HG02852 (cell line): ENCODE measurements at regions not wholly inside any gene's neighbourhood (a gene's known extent, or its start where the extent isn't known, plus 50 kb on each side); places are given as distances from the start of the nearest gene placed in this dataset.

Experiments used
- ATAC-seq: cut with Tn5 transposase; IDR thresholded peaks from one replicate; pipeline ENCODE4 v1.9.1; 2021; ENCODE audit warnings: mild to moderate bottlenecking, moderate library complexity; ENCODE audit not compliant: unreplicated experiment

DNA sequence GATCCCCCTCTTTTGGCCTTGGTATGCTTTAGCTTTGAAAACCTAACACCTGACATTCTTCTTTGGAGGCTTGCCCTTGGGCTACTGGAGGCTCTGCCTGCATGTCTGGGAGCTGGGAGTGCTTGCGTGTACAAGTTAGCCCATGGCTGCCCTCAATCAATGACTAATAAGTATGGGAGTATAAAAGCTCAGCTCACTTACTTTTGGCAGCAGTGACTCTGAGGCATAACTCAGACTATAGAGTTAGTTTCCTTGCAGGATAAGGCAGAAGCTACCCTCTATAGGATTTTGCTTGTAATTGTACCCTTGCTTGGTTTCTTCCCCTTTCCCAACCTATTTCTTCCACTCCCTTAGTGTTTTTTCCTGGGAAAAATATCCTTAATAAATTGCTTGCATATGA is 247.9 kb downstream of the PPP1R2C start:
- ATAC-seq = no peak

DNA sequence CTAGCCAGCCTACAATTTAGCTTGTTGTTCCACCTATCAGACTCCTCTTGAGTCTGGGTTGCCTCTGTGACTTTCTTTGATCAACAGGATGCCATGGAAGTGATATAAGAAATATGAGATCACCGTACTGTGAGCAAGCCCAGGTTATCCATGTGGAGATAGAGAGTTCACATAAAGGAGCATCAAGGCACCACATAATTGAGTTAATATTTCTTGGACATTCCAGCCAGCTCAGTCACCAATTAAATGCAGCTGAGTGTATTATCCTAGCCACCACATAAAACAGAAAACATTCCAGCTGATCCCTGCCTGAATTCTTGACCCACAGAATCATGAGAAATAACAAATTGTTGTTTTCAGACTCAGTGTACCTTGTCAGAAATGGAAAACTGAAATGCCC is 253.6 kb downstream of the PPP1R2C start:
- ATAC-seq = no peak

DNA sequence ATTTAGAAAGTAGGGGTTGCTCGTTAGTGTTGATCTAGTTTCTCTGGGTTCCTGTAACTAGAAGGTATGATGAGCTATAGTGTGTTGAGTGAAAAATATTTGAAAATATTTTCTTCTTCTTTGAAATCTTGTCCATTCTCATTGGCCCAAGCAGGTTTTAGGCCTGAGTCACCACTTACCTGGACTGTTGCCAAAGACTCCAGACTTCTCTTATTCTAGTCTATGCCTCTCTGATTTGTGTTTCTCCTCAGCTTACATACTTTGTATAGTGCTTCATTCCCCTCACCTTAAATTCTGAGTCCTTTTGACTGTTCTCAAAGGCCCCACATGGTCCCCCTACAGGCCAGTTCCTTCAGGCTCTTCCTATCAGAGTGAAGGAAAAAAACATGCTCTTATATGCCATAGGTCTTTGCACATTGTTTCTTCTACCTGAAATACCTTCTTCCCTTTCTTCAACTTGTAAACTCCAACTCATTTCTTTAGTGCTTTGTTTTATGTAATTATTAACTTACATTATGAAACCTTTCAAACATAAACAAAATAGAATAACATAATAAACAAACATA is 258.2 kb downstream of the PPP1R2C start:
- no peak for ATAC-seq

DNA sequence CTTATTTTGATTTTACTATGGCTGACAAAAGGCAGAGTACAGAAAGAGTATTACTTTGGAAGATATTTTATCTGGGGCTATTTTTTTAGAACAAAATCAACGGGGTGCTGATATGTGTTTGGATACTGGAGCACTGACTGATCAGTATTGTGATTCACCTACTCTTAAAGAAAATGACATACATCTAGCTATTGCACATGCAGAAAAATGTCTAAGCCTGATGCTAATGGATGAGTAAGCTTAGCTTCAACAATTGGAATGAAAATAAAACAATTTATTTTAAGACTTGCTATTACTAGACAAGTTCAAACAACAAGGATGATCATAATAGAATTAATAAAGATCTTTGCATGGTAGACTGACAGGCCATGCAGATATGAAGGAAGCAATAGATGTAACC is 262.0 kb downstream of the PPP1R2C start:
- ATAC-seq = no peak

DNA sequence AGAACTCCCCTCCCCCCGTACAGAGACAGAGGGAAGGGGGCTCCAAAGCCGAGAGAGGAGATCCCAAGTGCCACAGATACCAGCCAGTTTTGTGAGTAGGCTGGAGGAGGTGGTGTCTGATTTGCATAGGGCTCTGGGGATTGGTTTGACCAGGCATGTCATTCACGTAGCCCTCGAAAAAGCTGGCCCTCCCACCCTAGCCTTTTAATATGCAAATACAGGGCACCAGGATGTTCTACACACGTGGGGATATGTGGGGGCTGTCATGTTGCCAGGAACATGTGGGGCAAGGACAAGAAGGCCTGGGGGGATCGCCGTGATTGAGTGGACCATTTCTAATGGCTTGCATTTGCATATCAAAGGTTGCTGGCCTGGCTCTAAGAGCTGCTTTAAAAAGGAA is 272.9 kb downstream of the PPP1R2C start:
- no peak for ATAC-seq

DNA sequence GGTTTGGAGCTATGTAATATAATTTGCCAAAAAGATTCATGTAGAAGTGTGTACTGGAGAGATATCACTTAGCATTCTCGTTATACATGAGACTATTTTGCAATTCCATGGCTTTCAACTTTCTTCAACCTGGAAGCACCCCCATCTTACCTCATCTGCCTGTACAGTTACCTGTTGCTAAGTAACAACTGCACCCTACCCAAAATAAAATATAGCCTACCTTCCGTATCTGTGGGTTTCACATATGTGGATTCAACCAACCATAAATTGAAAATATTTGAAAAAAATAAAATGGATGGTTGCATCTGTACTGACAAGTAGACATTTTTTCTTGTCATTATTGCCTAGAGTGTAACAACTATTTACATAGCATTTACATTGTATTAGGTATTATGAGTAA is 278.3 kb downstream of the PPP1R2C start:
- no peak for ATAC-seq

DNA sequence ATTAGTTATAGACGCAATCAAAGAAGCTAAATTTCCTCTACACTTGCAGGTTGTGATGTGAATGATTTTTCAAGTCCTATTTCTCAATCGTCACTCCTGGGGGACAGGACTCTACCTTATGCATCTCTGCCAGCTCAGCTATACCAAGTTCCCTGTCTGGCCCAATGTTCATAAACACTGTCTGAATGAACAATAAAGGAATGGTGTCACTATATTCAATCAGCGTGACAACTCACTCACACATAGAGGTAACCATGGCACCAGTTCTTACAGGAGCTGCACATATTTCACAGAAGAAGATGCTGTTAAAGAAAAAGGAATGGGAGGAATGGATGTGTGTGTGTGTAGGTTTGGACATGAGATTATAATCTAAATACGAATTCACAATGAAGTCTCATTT is 280.6 kb downstream of the PPP1R2C start:
- no peak for ATAC-seq

DNA sequence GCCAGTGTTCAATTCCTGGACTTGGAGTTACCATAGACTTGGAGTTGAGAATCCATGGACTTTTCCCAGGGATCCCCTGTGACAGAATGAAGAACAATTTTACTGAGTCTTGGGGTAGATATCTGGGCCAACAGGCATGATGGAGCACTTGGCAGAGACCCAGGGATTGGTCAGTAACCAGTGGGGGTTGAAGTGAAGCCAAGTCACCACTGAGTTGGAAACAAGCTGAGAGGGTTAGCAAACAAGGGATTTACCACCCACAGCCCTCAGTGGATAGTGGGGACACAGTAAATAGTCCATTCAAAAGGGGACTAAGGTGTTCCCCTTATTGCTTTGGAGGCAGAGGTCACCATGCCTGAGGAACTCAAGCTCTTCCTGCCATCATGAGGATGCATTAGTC is 281.7 kb downstream of the PPP1R2C start:
- no peak for ATAC-seq

DNA sequence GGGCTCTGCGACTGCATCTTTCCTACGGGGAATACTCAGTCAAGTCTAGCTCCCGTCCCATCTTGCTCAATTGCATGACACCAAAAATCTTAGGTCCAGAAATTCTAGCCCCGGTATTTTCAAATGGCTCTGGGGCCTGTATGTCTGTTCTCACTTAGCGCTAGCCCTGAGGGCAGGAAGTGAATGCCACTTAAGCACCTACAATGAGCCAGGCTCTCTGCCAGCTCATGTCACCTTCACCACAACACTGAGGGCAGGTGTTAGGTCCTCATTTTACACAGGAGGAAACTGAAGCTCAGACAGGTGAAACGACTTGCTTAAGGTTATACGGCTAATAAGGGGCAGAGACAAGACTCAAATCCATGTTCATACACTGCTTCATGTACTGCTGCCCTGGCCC is 282.8 kb downstream of the PPP1R2C start:
- no peak for ATAC-seq

DNA sequence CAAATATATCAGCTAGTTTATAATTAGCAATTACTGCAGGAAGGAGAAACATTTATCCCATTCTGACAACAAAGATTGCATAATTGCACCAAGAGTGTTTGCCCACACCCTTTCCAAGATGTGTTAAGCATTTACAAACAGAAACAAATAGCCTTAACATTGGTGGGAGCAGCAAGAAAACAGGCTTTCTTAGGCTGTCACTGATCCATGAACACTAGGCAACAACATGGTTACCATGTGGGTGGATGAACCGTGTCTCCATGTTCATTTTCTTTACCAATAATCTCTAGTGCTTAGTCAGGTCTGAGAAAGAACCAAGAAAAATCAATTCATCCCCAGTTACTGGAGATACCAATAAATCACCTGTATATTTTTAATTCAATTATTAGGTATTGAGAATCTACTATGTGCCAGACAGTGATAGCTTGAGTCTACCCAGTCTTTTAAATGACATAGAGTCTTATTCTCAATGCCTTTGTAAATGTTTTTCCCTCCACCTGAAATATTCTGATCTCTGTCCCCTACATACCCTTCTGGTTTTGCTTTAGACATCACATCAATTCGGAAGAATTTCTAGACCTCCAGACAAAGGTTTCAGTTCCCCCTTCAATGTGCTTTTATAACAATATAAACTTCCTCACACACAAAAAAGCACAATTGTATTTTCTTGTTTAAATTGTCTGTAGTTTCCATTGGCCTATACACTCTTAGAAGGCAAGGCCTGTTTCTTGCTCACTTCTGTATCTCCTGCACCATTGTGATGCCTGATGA is 286.6 kb downstream of the PPP1R2C start:
- ATAC-seq = no peak

DNA sequence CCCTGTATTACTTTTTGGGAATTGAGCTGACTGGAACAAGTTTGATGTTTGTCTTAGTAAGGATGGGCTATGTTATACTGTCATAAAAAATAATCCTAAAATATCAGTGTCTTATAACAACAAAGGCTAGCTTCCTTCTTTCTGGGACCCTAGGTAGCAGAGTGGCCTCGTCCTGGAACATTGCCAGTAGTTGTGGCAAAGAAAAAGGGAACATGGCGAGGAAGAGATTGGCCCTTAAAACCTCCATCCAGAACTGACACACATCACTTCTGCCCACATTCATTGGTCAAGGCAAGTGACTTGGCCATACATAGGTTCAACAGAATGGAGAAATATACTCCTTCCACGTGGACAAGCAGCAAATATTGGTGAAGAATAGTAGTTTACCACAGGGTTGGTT is 287.9 kb downstream of the PPP1R2C start:
- no peak for ATAC-seq

DNA sequence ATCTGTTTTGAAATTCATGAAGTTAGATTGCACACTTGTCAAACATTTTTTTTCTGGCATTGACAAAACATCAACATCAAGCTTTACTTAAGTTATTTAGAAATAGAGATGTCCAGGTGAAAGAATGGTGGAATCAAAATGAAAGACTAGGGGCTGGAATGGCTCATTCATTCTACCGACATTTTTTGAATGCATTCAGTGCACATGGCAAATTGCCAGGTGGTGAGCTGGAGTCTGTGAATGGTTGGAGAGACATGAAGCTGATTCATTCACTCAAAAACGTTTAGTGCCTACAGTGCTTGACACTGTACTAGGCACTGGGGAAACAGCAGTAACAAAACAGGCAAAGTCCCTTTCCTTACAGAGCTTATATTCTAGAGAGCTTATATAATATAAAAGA is 292.4 kb downstream of the PPP1R2C start:
- ATAC-seq = no peak

DNA sequence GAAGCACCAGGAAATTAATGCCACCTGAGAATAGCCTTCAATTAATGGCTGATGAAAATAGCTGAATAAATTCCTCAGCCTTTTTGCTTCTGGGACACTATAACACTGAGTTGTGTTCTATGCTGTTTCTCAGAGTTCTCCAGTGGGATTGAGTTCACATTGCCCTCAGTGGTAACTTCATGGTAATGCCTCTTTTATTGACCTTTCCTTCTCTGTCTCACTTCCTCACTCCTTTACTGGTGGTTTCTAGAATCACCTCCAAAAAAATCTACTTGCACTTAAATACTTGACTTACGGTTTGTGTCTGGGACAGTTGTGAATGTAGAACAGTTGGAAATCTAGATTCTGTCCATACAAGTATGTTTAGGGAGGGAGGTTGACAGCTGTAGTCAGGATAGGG is 293.7 kb downstream of the PPP1R2C start:
- no peak for ATAC-seq

DNA sequence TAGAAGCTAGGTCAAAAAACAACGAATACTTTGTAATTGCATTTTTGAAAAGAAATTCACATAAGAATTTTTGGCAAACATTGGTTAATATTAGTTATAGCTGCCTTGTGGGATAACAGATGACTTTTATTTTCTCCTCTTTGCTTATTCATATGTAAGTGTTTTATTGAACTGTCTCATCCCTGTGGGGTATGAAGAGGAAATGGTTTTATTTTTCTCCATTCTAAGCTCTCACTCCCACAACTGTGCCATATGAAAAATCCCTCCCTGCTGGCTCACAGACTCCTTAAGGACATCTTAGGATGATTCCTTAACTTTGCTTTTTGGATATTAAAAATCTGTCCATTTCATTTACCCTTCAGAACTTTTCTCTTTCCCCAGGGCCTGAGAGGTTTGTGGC is 300.6 kb downstream of the PPP1R2C start:
- no peak for ATAC-seq

DNA sequence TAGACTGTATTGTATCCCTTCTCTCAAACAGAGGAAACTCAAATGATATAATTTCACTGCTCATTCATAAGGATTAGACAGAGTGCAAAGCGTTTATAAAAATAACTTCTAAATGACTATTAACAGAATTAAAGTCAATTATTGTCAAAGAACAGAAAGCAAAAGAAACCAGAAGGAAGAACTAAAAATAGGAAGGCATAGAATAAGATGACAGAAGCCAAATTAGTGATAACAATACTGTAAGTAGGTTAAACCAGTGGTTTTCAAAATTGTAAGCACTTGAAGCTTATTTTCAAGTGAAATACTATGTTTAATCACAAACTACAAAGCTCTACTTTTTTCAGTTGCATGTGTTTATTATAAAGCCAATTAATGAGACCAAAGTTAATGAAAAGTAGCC is 305.2 kb downstream of the PPP1R2C start:
- ATAC-seq = no peak

DNA sequence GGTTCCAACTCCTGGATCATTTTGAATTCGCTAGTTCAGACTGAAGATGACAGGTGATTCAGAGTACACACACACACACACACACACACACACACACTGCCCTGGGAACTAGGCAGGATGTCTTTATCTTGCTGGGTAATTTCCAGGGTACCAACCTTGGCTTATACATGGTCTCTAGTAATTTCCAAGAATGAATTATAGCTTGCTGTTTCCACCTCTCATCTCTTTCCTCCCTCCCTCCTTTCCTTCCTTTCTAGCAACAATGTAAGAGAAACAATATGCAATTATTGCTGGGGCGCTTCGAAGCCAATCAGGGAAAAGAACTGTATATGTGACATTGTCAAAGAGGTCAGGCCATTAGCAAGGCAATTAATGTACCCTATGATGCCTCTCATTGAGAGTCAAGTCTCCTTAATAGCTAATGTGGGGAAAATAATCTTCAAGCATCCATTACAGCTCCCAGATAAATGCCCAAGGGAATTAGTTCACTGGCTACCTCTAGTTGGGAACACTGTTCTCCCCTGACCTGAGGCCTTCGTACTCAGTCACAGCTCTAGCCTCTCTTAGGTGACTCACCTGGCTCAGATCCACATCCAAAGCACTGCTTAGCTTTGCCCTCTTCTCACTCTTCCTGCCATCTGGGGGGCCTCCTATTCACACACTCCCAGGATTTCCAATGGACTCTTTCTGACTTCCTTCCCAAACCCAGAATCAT is 311.5 kb downstream of the PPP1R2C start:
- no peak for ATAC-seq

DNA sequence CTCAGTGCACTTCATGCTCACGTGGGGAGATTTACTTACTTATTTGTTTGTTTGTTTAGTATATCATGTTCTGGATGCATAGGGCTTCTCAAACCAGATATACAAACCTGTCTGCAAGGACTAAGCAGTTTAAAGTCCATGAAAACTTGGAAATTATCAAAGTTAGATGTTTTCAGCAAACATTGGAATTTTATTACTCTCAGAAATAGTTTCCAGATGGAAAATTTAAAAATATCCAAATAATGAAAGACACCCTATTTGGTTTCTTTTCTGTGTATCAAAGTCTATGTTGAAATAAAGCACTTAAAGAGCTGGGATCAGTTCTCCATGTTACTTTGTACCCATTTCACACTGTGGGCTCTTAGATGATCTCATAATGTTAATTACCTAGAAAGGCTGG is 312.1 kb downstream of the PPP1R2C start:
- ATAC-seq = no peak

DNA sequence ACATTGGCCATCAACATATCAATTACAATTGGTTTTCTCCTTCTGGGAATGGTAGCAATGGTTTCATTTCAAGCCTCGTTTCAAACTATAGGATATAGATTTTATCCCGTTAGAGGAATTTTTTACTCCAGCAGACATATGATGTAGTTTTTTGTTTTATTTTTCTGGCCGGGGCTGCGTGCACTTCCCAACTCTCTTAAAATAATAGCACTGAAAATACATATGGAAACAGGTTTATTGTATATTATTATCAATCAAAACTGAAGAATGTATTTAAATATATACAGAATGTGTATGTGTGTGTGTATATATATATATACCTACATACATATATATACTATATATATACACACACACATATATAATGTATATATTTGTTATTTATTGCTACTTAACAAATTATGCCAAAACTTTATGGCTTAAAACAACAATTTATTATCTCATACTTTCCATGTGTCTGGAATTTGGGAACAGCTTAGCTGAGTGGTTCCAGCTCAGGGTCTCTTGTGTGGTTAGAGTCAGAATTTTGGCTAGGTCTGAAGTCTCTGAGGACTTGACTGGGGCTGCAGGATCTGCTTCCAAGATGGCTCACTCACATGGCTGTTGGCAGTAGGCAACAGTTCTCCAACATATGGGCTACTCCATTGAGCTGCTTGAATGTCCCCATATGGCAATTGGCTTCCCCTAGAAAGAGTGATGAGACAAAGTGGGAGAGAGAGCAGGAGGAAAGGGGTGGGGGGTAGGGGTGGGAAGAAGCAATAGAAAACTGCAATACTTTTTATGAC is 314.1 kb downstream of the PPP1R2C start:
- no peak for ATAC-seq

DNA sequence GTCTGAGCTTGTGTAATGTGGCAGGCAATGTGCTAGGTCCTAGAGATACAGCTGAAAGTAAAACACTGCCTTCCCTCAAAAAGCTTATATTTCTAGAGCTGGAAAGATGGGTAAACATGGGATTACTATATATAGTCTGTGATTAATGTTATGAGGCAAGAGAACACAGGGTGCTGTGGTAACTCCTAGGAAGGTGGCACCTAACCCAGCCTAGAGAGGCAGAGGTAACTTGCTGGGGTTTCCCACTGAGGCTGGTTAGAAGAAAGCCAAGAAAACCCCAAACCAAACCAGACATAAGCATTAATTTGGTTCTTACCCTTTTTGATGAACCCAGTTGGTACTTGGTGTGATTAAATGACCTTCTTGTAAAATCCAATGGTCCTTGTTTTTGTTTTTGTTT is 315.0 kb downstream of the PPP1R2C start:
- ATAC-seq = no peak

DNA sequence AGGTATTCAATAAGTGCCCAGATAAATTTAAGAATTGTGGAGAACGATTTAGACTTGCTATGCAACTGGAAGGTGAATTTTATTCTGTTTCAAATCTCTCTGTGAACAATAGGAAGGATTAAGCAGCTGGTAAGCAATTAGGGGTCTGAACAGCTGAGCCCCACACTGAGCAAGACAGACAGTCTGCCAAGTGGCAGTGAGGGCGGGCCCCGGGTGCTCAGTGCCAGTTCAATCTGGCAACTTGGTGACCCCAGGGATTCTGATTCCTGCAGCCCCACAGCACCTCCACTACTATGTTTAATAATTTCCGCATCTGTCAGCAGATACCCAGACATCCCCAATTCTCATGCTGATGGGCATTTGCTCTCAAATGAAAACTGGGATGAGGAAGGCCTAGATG is 317.3 kb downstream of the PPP1R2C start:
- ATAC-seq = no peak

DNA sequence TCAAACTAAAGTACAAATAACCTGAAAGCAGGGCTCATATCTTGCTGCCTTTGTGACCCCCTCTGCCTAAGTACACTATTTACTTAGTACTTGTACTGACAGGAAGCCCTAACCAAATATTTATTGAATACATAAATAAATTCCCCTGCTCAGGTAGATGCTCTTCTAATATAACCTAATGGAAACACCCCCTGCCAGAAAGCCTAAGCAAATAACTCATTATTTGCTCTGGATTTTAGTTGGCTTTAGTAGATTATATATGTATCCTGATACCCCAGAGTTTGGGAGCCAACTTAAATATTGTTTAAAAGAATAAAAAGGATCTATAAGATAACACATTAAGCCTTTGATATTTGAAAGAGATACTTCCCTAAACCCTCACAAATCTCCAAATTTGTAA is 318.2 kb downstream of the PPP1R2C start:
- ATAC-seq = no peak
